ENCODE measurements at regions not wholly inside any gene's neighbourhood (a gene's known extent, or its start where the extent isn't known, plus 50 kb on each side); places are given as distances from the start of the nearest gene placed in this dataset.
"Not testable (repeated sequence)": the region's sequence is repeated elsewhere in the genome, so short reads cannot be mapped to it uniquely, and the experiment has no call there.

GRCh38 chr1:105591681-105592080 lies 1464.8 kb upstream of the PRMT6 start:
- no peak for DNase-seq (ENCODE audit: low spot score)
- intact Hi-C loops (cut with DNase I): no loop called here

GRCh38 chr1:105608713-105609112 lies 1447.8 kb upstream of the PRMT6 start:
- DNase-seq (ENCODE audit: low spot score): no peak
- intact Hi-C loops (cut with DNase I): no loop called here

- DNase-seq (ENCODE audit: low spot score): no peak
- intact Hi-C loops (cut with DNase I): no loop called here
Observed at GRCh38 chr1:105626276-105626987, 1430.0 kb upstream of the PRMT6 start.

- DNase-seq (ENCODE audit: low spot score); intact Hi-C loops (cut with DNase I): not testable (repeated sequence)
Observed at GRCh38 chr1:105631153-105631744, 1425.2 kb upstream of the PRMT6 start.

- no peak for DNase-seq (ENCODE audit: low spot score)
- intact Hi-C loops (cut with DNase I): no loop called here
Observed at GRCh38 chr1:105632342-105633196, 1423.9 kb upstream of the PRMT6 start.

GRCh38 chr1:105636052-105636451 lies 1420.4 kb upstream of the PRMT6 start:
- intact Hi-C loops (cut with DNase I): no loop called here

GRCh38 chr1:105641407-105641806 lies 1415.1 kb upstream of the PRMT6 start:
- no peak for DNase-seq (ENCODE audit: low spot score)
- intact Hi-C loops (cut with DNase I): no loop called here

More at GRCh38 chr1:105636052-105636451, 1420.4 kb upstream of the PRMT6 start:
- DNase-seq (ENCODE audit: low spot score): no peak

- intact Hi-C loops (cut with DNase I): no loop called here
- DNase-seq (ENCODE audit: low spot score): no peak
Observed at GRCh38 chr1:105652109-105652508, 1404.4 kb upstream of the PRMT6 start.

- intact Hi-C loops (cut with DNase I): no loop called here
- no peak for DNase-seq (ENCODE audit: low spot score)
Observed at GRCh38 chr1:105655032-105655431, 1401.4 kb upstream of the PRMT6 start.

GRCh38 chr1:105664495-105664894 lies 1392.0 kb upstream of the PRMT6 start:
- no peak for DNase-seq (ENCODE audit: low spot score)
- intact Hi-C loops (cut with DNase I): no loop called here

- intact Hi-C loops (cut with DNase I): no loop called here
- no peak for DNase-seq (ENCODE audit: low spot score)
Observed at GRCh38 chr1:105678334-105678733, 1378.1 kb upstream of the PRMT6 start.

- no peak for DNase-seq (ENCODE audit: low spot score)
- intact Hi-C loops (cut with DNase I): no loop called here
Observed at GRCh38 chr1:105684714-105685113, 1371.8 kb upstream of the PRMT6 start.

GRCh38 chr1:105686026-105686425 lies 1370.4 kb upstream of the PRMT6 start:
- DNase-seq (ENCODE audit: low spot score): no peak
- intact Hi-C loops (cut with DNase I): no loop called here

GRCh38 chr1:105686874-105687690 lies 1369.4 kb upstream of the PRMT6 start:
- no peak for DNase-seq (ENCODE audit: low spot score)
- intact Hi-C loops (cut with DNase I): no loop called here

- no peak for DNase-seq (ENCODE audit: low spot score)
- intact Hi-C loops (cut with DNase I): no loop called here
Observed at GRCh38 chr1:105700723-105701122, 1355.8 kb upstream of the PRMT6 start.

- intact Hi-C loops (cut with DNase I): no loop called here
- DNase-seq (ENCODE audit: low spot score): no peak
Observed at GRCh38 chr1:105724286-105724685, 1332.2 kb upstream of the PRMT6 start.

- no peak for DNase-seq (ENCODE audit: low spot score)
- intact Hi-C loops (cut with DNase I): no loop called here
Observed at GRCh38 chr1:105730701-105731100, 1325.8 kb upstream of the PRMT6 start.

- intact Hi-C loops (cut with DNase I): no loop called here
- no peak for DNase-seq (ENCODE audit: low spot score)
Observed at GRCh38 chr1:105736349-105736748, 1320.1 kb upstream of the PRMT6 start.

- peak; percentile 70 for DNase-seq (ENCODE audit: low spot score)
- intact Hi-C loops (cut with DNase I): no loop called here
Observed at GRCh38 chr1:105779727-105780126, 1276.7 kb upstream of the PRMT6 start.

- no peak for DNase-seq (ENCODE audit: low spot score)
- intact Hi-C loops (cut with DNase I): no loop called here
Observed at GRCh38 chr1:105785021-105785420, 1271.5 kb upstream of the PRMT6 start.

All from cardiac septum (tissue), 1 donor.